ENCODE measurements at regions not wholly inside any gene's neighbourhood (a gene's known extent, or its start where the extent isn't known, plus 50 kb on each side); places are given as distances from the start of the nearest gene placed in this dataset.

GRCh38 chr7:10724449-10724848 lies 249.2 kb upstream of the PHF14 start:
- Histone ChIP-seq H2AFZ (ENCODE audit: low read depth, low read length) (no peak overlapping the region), H3K9me2 (ENCODE audit: insufficient read depth, low read length) (no peaks in the 10 kb centered on the region), H4K20me1 (ENCODE audit: insufficient read depth) (no peaks in the 10 kb centered on the region), H3K9me3 (ENCODE audit: low read length) (no peaks in the 10 kb centered on the region), H3K27ac (ENCODE audit: low read length) (no peak overlapping the region), H3K27me3 (ENCODE audit: insufficient read depth, low read depth, low read length) (no peaks in the 10 kb centered on the region), H3K79me2 (replicated peaks; ENCODE audit: insufficient read depth, low read length) (no peaks in the 10 kb centered on the region), H3F3A (ENCODE audit: insufficient read depth, low read length, poor library complexity, severe bottlenecking) (no peaks in the 10 kb centered on the region), H3K4me2 (ENCODE audit: low read length) (no peak overlapping the region), H3K4me3 (ENCODE audit: low read length) (no peak overlapping the region), H3K36me3 (ENCODE audit: insufficient read depth, low read length) (no peaks in the 10 kb centered on the region), H3K9ac (ENCODE audit: low read length) (no peak overlapping the region)
- TF ChIP-seq EP300 (conservative IDR thresholded peaks at IDR 0.05; ENCODE audit: poor library complexity, severe bottlenecking) (no peak), SMC3 (conservative IDR thresholded peaks at IDR 0.05; ENCODE audit: poor library complexity) (no peak), TAF1 (IDR thresholded peaks at IDR 0.05; ENCODE audit: low read depth) (no peak), RAD21 (conservative IDR thresholded peaks at IDR 0.05) (no peak), REST (IDR thresholded peaks at IDR 0.05; ENCODE audit: borderline replicate concordance) (no peak), EZH2 (IDR thresholded peaks at IDR 0.05; ENCODE audit: borderline replicate concordance, insufficient read depth, low read length, poor library complexity, severe bottlenecking) (no peak), CTCF (IDR thresholded peaks at IDR 0.05; ENCODE audit: poor library complexity, severe bottlenecking) (no peak), MXI1 (conservative IDR thresholded peaks at IDR 0.05; ENCODE audit: poor library complexity, severe bottlenecking) (no peak), POLR2AphosphoS5 (IDR thresholded peaks at IDR 0.05) (no peak)

GRCh38 chr7:10727636-10728035 lies 246.0 kb upstream of the PHF14 start:
- no peak for TF ChIP-seq TAF1 (IDR thresholded peaks at IDR 0.05; ENCODE audit: low read depth)
- no peak for TF ChIP-seq EZH2 (IDR thresholded peaks at IDR 0.05; ENCODE audit: borderline replicate concordance, insufficient read depth, low read length, poor library complexity, severe bottlenecking)
- TF ChIP-seq EP300 (conservative IDR thresholded peaks at IDR 0.05; ENCODE audit: poor library complexity, severe bottlenecking), result no peak
- no peak for TF ChIP-seq REST (IDR thresholded peaks at IDR 0.05; ENCODE audit: borderline replicate concordance)
- TF ChIP-seq SMC3 (conservative IDR thresholded peaks at IDR 0.05; ENCODE audit: poor library complexity), result no peak
- no peak for TF ChIP-seq MXI1 (conservative IDR thresholded peaks at IDR 0.05; ENCODE audit: poor library complexity, severe bottlenecking)
- TF ChIP-seq POLR2AphosphoS5 (IDR thresholded peaks at IDR 0.05), result no peak
- no peak for TF ChIP-seq CTCF (IDR thresholded peaks at IDR 0.05; ENCODE audit: poor library complexity, severe bottlenecking)
- no peak for TF ChIP-seq RAD21 (conservative IDR thresholded peaks at IDR 0.05)
- H3K27ac ChIP-seq (ENCODE audit: low read length), result no peak overlapping the region

More at GRCh38 chr7:10727636-10728035, 246.0 kb upstream of the PHF14 start:
- H2AFZ ChIP-seq (ENCODE audit: low read depth, low read length), result no peak overlapping the region
- H3K9me2 ChIP-seq (ENCODE audit: insufficient read depth, low read length), result no peaks in the 10 kb centered on the region
- H3K27me3 ChIP-seq (ENCODE audit: insufficient read depth, low read depth, low read length), result no peaks in the 10 kb centered on the region
- H3K9me3 ChIP-seq (ENCODE audit: low read length), result no peaks in the 10 kb centered on the region
- H3K4me3 ChIP-seq (ENCODE audit: low read length), result no peak overlapping the region
- no peak overlapping the region for H3K4me2 ChIP-seq (ENCODE audit: low read length)
- no peaks in the 10 kb centered on the region for H3F3A ChIP-seq (ENCODE audit: insufficient read depth, low read length, poor library complexity, severe bottlenecking)
- no peaks in the 10 kb centered on the region for H3K79me2 ChIP-seq (replicated peaks; ENCODE audit: insufficient read depth, low read length)
- no peak overlapping the region for H3K9ac ChIP-seq (ENCODE audit: low read length)
- H4K20me1 ChIP-seq (ENCODE audit: insufficient read depth), result no peaks in the 10 kb centered on the region
- no peaks in the 10 kb centered on the region for H3K36me3 ChIP-seq (ENCODE audit: insufficient read depth, low read length)

Data from neural cell (in vitro differentiated cells).